Activated T-helper 17 cell treated with anti-CD3 and anti-CD28 coated beads, Interleukin-2, amount 50 U/mL, for 72 hours (primary cell): ENCODE measurements at regions not wholly inside any gene's neighbourhood (a gene's known extent, or its start where the extent isn't known, plus 50 kb on each side); places are given as distances from the start of the nearest gene placed in this dataset.
A peak's percentile ranks its signal among the peaks of the same experiment; 100 is the strongest.
"Not testable (repeated sequence)": the region's sequence is repeated elsewhere in the genome, so short reads cannot be mapped to it uniquely, and the experiment has no call there.

Experiments used
- ATAC-seq: fragments of 150-1000 bp; cut with Tn5 transposase; replicated peaks from 2 replicates; pipeline ENCODE4 v1.10.0; 2021; ENCODE audit warnings: mild to moderate bottlenecking, moderate library complexity
- H3K27ac Mint-ChIP-seq: one replicate; pipeline ENCODE4 v1.8.0; 2022; ENCODE audit warnings: mixed read lengths
- H3K27me3 Mint-ChIP-seq: one replicate; pipeline ENCODE4 v1.8.0; 2022; ENCODE audit warnings: mixed read lengths
- H3K36me3 Mint-ChIP-seq: one replicate; pipeline ENCODE4 v1.8.0; 2022; ENCODE audit warnings: low read depth, mild to moderate bottlenecking, mixed read lengths
- H3K4me1 Mint-ChIP-seq: one replicate; pipeline ENCODE4 v1.8.0; 2022; ENCODE audit warnings: mixed read lengths
- H3K4me3 Mint-ChIP-seq: one replicate; pipeline ENCODE4 v1.8.0; 2022; ENCODE audit warnings: mild to moderate bottlenecking, mixed read lengths
- H3K9me3 Mint-ChIP-seq: one replicate; pipeline ENCODE4 v1.8.0; 2022; ENCODE audit warnings: mixed read lengths

DNA sequence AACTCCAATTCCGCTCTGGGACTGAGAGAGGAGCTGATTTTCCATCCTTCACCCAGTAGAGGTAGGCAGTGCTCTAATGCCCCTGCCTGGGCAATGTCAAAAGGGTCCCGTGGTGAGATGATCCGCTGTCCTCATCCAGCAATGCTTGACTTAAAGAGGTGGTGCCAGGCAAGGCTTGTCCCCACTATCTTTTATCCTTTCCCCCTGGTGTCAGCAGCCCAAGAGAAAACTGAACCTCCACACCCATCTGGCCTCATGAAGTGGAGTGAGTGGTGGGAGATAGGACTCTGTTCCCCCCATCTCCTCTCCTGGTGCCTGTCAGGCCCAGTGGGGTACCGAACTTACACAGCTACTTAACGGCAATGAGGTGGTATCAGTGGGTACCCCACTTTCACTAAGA is 107.1 kb downstream of the ABHD5 start:
- no peak for ATAC-seq
- Mint-ChIP-seq H3K4me1 (no peaks in the 10 kb centered on the region), H3K9me3 (no peaks in the 10 kb centered on the region), H3K36me3 (no peaks in the 10 kb centered on the region), H3K4me3 (no peak overlapping the region), H3K27me3 (no peaks in the 10 kb centered on the region), H3K27ac (no peak overlapping the region)

DNA sequence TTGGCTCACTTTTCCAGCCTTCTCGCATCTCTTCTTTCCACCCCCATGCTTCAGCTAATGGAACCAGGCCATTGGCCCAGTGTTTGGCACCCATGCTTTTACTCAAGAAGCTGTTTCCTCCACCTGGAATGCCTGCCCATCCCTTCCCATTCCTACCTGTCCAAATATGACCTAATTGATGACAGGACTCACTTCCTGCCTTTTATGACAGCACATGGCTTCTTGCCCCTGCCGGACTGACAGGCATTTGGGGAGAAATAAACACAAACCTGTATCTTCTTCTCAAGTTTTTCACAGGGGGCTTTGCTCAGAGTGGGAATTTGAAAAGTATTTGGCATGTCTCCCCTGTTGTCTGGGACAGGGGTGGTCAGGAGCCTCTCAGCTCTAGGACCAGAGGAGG is 120.1 kb downstream of the ABHD5 start:
- no peaks in the 10 kb centered on the region for H3K36me3 Mint-ChIP-seq
- no peak overlapping the region for H3K4me3 Mint-ChIP-seq
- no peak overlapping the region for H3K27ac Mint-ChIP-seq
- peaks cover 16% of the 10 kb centered on the region for H3K27me3 Mint-ChIP-seq
- peaks cover 3% of the 10 kb centered on the region for H3K9me3 Mint-ChIP-seq
- H3K4me1 Mint-ChIP-seq: no peaks in the 10 kb centered on the region
- no peak for ATAC-seq

DNA sequence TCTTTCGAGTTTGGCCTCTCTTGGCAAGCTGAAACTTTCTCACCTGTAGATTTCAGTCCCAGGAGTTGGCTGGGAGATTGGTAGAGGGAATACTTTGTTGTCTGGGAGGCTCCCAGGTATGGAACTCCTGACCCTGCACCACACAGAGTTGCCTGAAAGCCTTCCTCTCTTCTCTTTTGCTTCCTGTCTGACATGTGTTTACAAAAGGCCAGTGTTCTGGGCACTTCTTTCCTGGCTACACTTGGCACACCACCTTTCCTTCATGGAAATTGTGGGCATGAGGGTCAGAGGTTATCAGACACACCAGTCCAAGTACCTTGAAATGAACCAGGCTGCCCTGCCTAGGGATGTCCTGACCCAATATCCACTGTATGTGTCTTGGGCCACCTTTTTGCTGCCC is 123.7 kb downstream of the ABHD5 start:
- no peaks in the 10 kb centered on the region for H3K36me3 Mint-ChIP-seq
- no peak overlapping the region for H3K4me3 Mint-ChIP-seq
- no peaks in the 10 kb centered on the region for H3K9me3 Mint-ChIP-seq
- peaks cover 3% of the 10 kb centered on the region for H3K27me3 Mint-ChIP-seq
- peaks cover 10% of the 10 kb centered on the region for H3K4me1 Mint-ChIP-seq
- no peak overlapping the region for H3K27ac Mint-ChIP-seq
- no peak for ATAC-seq

DNA sequence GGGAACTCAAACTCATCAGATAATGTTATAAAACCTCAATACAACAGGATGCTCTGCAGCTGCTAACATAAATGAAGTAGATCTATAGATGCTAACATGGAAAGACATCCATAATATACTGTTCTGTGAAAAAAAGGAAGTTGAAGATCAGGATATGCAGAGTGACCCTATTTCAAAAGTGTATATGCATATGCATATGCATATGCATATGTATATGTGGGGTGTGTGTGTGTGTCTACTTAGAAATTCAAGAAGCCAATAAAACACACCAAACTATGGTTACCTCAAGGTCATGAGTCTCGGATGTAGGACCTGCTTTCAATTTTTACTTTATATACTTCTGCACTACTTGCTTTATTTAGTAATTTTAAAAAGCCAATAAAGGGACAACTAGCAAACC is 125.6 kb downstream of the ABHD5 start:
- peaks cover 10% of the 10 kb centered on the region for H3K4me1 Mint-ChIP-seq
- no peak for ATAC-seq
- no peak overlapping the region for H3K27ac Mint-ChIP-seq
- no peak overlapping the region for H3K4me3 Mint-ChIP-seq
- no peaks in the 10 kb centered on the region for H3K36me3 Mint-ChIP-seq
- peaks cover 3% of the 10 kb centered on the region for H3K27me3 Mint-ChIP-seq
- no peaks in the 10 kb centered on the region for H3K9me3 Mint-ChIP-seq

DNA sequence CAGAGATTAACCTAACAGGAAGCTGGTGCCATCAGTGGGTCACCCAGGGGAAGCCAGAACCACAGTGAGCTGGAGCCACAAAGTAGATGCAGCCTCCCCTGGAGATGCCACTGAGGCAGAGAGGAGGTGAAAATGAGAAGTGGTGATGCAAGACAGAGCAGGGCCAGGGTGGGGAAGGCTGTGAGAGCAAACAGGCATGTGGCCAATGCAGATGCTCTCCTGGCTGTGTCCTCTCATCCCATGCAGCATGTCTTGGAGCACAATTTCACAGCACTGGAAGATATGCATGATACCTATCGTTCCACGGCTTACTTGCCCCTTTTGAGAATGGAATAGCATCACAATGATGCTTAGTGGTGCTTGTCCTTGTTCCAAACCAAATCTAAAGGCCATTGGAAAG is 126.3 kb downstream of the ABHD5 start:
- Mint-ChIP-seq H3K36me3 (no peaks in the 10 kb centered on the region), H3K27me3 (peaks cover 3% of the 10 kb centered on the region)
- peak; percentile 63 for ATAC-seq

DNA sequence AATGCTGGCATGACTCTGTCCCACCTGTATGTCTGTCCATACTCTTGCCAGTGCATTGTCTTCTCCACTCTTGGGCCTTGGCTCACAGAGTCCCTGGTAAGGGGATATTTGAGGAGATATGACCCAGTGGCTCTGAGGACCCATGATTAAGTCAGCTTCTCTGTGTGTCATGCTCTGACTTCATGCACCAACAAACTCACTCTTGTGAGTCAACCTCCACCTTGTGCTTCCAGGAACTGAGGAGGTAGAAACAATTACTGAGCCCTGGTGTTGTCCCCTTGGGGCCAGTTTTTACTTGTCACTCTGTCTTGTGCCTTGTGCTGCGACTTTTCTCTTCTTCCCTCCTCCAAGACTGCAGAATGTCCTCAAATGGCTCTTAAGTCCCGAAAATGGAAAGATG is 127.1 kb downstream of the ABHD5 start:
- Mint-ChIP-seq H3K36me3 (no peaks in the 10 kb centered on the region), H3K9me3 (no peaks in the 10 kb centered on the region)

More for the DNA sequence above, 126.3 kb downstream of the ABHD5 start:
- H3K27ac Mint-ChIP-seq: no peak overlapping the region
- H3K9me3 Mint-ChIP-seq: no peaks in the 10 kb centered on the region
- peaks cover 10% of the 10 kb centered on the region for H3K4me1 Mint-ChIP-seq
- no peak overlapping the region for H3K4me3 Mint-ChIP-seq

DNA sequence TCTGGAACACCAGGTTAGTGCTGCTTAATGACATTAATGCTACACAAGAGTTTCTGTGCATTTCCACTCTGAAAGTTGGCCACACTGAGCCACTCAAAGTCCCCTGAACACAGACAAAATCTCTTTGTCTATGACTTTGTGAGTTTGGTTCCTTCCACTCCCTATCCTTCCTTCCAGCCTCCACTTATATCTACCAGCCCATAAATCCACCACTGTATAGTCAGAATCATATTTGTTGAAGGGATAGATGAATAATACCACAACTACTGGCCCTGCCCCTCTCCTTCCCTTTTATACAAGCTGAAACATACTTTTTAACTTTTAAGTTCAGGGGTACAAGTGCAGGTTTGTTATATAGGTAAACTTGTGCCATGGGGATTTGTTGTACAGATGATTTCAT is 127.5 kb downstream of the ABHD5 start:
- no peaks in the 10 kb centered on the region for H3K36me3 Mint-ChIP-seq
- peaks cover 10% of the 10 kb centered on the region for H3K4me1 Mint-ChIP-seq
- H3K27me3 Mint-ChIP-seq: peaks cover 3% of the 10 kb centered on the region
- H3K27ac Mint-ChIP-seq: peak overlapping the region; percentile 16
- no peaks in the 10 kb centered on the region for H3K9me3 Mint-ChIP-seq
- ATAC-seq: peak; percentile 42
- H3K4me3 Mint-ChIP-seq: no peak overlapping the region

More for the DNA sequence above, 127.1 kb downstream of the ABHD5 start:
- Mint-ChIP-seq H3K4me1 (peaks cover 10% of the 10 kb centered on the region), H3K27ac (peak overlapping the region; percentile 16), H3K4me3 (no peak overlapping the region), H3K27me3 (peaks cover 3% of the 10 kb centered on the region)
- peak; percentile 94 for ATAC-seq

DNA sequence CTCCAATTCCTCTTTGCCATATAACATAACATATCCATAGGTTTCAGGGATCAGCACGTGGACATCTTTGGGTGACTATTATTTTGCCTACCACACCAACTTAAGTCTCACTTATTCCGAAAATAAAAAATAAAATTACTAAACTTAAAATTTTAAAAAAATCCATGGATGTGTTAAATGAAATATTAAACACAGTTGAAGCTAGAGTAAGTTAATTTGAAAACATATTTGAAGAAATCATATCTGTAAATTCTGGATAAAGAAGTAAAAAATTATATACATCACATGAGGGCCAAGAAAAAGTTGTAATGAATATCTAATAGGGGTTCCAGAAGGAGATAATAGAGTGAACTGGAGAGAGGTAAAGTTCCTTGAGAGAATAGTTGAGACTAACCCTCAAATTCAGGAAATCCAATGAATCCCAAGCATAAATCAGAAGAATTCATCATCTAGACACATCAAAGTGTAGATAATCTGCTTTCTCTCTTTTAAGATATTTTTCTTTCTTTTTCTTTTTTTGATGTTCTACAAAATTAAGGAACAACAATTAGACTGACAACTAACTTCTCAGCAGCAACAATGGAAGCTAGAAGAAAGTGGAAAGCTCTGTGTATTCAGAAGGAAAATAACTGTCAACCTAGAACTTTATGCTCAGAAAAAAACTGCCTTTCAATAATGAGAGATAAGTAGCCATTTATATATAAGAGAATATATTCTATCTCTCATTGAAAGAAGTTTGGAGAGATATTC is 147.4 kb downstream of the ABHD5 start:
- Mint-ChIP-seq H3K9me3 (peaks cover 10% of the 10 kb centered on the region), H3K27ac (no peak overlapping the region), H3K4me1 (no peaks in the 10 kb centered on the region), H3K27me3 (peaks cover 19% of the 10 kb centered on the region), H3K36me3 (no peaks in the 10 kb centered on the region), H3K4me3 (no peak overlapping the region)
- no peak for ATAC-seq

DNA sequence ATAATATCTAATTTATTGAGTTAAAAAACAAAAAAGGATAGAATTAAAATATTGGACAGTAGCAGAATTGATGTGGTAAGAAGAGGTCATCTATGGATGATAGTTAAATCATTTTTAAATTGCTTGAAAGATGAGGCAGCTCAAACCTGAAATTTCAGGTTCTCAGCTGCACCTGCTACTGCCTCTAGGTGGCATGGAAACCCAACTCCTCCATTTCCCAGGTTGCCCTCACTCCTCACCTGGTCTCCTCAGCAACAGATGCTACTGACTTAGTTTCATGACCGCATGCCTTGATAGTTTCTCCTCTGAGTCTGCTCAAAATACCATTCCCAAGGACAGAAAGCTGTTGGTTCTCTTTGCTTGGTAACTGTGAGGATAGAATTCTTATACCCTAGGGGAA is 148.1 kb downstream of the ABHD5 start:
- Mint-ChIP-seq H3K4me3 (no peak overlapping the region), H3K27ac (no peak overlapping the region), H3K27me3 (peaks cover 22% of the 10 kb centered on the region), H3K9me3 (peaks cover 13% of the 10 kb centered on the region), H3K4me1 (no peaks in the 10 kb centered on the region), H3K36me3 (no peaks in the 10 kb centered on the region)
- no peak for ATAC-seq

DNA sequence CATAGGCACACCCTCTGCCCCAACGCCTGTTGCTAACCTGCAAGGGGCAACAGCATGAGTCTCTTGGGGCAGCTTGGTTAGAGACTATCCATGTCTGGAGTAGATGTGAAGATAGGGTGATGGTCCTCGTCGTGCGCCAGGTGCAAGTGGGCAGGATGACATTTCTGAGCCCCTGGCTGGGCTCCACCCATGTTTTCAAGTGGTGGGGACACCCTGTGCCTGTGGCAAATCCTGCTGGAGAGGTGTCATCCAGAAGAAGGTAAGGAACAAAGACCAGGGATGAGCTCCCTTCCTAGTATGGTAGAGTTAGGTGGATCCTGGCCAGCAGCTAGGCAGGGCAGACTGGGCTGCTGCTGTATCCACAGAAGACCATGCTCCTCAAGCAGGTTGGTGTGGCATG is 152.6 kb downstream of the ABHD5 start:
- H3K27me3 Mint-ChIP-seq: peaks cover 21% of the 10 kb centered on the region
- peaks cover 20% of the 10 kb centered on the region for H3K9me3 Mint-ChIP-seq
- no peak for ATAC-seq
- H3K36me3 Mint-ChIP-seq: no peaks in the 10 kb centered on the region
- no peaks in the 10 kb centered on the region for H3K4me1 Mint-ChIP-seq
- H3K4me3 Mint-ChIP-seq: no peak overlapping the region
- no peak overlapping the region for H3K27ac Mint-ChIP-seq

DNA sequence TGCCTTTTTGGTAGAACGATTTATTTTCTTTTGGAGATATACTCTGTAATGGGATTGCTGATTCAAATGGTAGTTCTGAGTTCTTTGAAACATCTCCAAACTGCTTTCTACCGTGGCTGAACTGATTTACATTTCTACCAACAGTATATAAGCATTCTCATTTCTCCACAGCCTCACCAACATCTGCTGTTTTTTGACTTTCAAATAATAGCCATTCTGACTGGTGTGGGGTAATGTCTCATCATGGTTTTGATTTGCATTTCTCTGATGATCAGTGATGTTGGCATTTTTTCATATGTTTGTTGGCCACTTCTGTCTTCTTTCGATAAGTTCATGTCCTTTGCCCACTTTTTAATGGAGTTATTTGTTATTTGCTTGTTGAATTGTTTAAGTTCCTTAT is 154.0 kb downstream of the ABHD5 start:
- no peak for ATAC-seq

DNA sequence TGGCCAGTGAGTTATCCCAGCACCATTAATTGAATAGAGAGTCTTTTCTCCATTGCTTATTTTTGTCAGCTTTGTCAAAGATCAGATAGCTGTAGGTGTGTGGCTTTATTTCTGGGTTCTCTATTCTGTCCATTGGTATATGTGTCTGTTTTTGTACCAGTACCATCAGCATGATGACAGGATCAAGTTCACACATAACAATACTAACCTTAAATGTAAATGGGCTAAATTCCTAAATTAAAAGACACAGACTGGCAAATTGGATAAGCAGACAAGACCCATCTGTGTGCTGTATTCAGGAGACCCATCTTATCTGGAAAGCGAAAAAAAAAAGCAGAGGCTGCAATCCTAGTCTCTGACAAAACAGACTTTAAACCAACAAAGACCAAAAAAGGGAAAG is 154.8 kb downstream of the ABHD5 start:
- Mint-ChIP-seq H3K27me3 (peaks cover 21% of the 10 kb centered on the region), H3K9me3 (peaks cover 17% of the 10 kb centered on the region)
- not testable (repeated sequence) for ATAC-seq, H3K36me3 Mint-ChIP-seq, H3K4me1 Mint-ChIP-seq, H3K27ac Mint-ChIP-seq, H3K4me3 Mint-ChIP-seq

More for the DNA sequence above, 154.0 kb downstream of the ABHD5 start:
- H3K27ac Mint-ChIP-seq: no peak overlapping the region
- no peaks in the 10 kb centered on the region for H3K4me1 Mint-ChIP-seq
- H3K36me3 Mint-ChIP-seq: no peaks in the 10 kb centered on the region
- H3K4me3 Mint-ChIP-seq: no peak overlapping the region
- H3K9me3 Mint-ChIP-seq: peaks cover 20% of the 10 kb centered on the region
- H3K27me3 Mint-ChIP-seq: peaks cover 21% of the 10 kb centered on the region

DNA sequence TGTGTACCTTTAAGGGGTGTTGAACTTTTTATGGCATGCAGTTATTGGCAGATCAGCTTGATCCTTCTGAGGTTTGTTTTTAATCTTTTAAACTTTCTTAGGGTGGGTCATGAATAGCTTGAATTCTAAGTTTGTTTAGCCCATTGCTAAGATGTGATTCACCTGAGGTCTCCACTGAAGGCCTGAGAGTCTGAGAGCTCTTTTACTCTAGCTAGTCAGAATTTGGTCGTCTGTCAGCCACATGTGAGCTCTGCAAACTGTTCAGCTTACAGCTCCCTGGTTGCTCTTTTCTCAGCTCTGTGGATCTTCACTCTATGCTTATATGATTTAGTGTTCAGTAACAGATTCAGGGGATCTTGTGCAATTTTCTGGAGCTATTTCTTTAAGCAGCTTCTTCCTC is 161.3 kb downstream of the ABHD5 start:
- H3K4me3 Mint-ChIP-seq: no peak overlapping the region
- peaks cover 27% of the 10 kb centered on the region for H3K27me3 Mint-ChIP-seq
- ATAC-seq: no peak
- no peaks in the 10 kb centered on the region for H3K36me3 Mint-ChIP-seq
- no peak overlapping the region for H3K27ac Mint-ChIP-seq
- H3K4me1 Mint-ChIP-seq: no peaks in the 10 kb centered on the region
- H3K9me3 Mint-ChIP-seq: no peaks in the 10 kb centered on the region

DNA sequence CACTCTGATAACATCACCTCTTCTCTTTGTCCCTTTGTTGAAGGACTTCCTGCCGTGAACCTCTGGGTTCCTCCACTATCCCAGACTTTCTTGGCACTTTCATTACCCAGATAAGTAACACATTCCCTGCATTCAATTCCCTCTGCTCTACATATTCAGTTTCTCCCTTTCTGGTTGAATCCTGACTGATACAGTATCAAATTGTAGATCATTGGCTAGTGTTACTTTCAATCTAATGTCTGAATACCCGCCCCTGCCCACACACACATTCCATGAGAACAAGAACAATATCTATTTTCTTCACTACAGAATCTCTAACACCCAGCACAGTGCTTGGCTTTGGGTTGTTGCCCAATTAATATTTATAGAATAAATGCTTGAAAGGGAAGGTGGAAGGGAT is 163.5 kb downstream of the ABHD5 start:
- no peak overlapping the region for H3K4me3 Mint-ChIP-seq
- no peak for ATAC-seq
- H3K4me1 Mint-ChIP-seq: no peaks in the 10 kb centered on the region
- H3K27ac Mint-ChIP-seq: no peak overlapping the region
- H3K36me3 Mint-ChIP-seq: no peaks in the 10 kb centered on the region
- H3K27me3 Mint-ChIP-seq: peaks cover 44% of the 10 kb centered on the region
- no peaks in the 10 kb centered on the region for H3K9me3 Mint-ChIP-seq

DNA sequence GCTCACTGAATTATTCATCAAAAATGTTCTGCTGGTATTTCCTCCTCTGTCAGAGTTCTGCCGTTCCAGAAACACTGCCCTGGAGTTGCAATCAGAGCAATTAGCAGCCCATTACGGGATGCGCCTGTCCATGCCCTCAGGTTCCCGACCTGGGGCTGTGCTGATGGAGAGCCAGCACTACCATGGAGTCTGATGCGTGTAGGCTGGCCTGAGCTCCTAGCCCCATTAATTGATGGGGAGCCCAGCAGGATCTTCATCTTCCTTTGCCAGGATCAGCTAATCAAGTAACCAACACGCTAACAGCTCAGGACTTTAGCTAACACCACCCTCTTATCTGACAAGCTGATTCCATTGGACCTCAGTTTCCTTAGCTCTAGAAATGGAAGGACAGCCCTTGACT is 164.2 kb downstream of the ABHD5 start:
- Mint-ChIP-seq H3K9me3 (no peaks in the 10 kb centered on the region), H3K36me3 (no peaks in the 10 kb centered on the region), H3K27ac (no peak overlapping the region), H3K4me3 (no peak overlapping the region), H3K4me1 (no peaks in the 10 kb centered on the region), H3K27me3 (peaks cover 49% of the 10 kb centered on the region)
- ATAC-seq: no peak
